ENCODE measurements at regions not wholly inside any gene's neighbourhood (a gene's known extent, or its start where the extent isn't known, plus 50 kb on each side); places are given as distances from the start of the nearest gene placed in this dataset.

- no peaks in the 10 kb centered on the region for H3K27me3 ChIP-seq
- intact Hi-C loops (cut with DNase I; ENCODE audit: low total_unique reads) (no loop called here), in situ Hi-C loops (cut with MboI; ENCODE audit: low pct_ligation_motif_present in 1 of 4, low pct_unique_long_range_greater_than_20kb in 1 of 4, low sequenced_read_pairs in 3 of 4) (loop anchor here in 1 of 4 donors (25.0 kb wide), 1 partner anchor 90 kb away; no protein-coding TSS in a partner anchor)
- no peak overlapping the region for H3K4me3 ChIP-seq
- no peaks in the 10 kb centered on the region for H3K36me3 ChIP-seq
- no peak overlapping the region for H3K27ac ChIP-seq
- 77 to 90% methylated on average over 4 of the region's 4 CpGs for WGBS, 2 donors (ENCODE audit: low coverage in 1 of 2)
- H3K9me3 ChIP-seq: no peaks in the 10 kb centered on the region
- DNase-seq: no peak
- TF ChIP-seq CTCF (IDR thresholded peaks at IDR 0.05): no peak
- TF ChIP-seq EP300 (IDR thresholded peaks at IDR 0.05; ENCODE audit: low read depth): no peak
- no peak for TF ChIP-seq POLR2AphosphoS5 (IDR thresholded peaks at IDR 0.05)
- no peak for TF ChIP-seq POLR2A (IDR thresholded peaks at IDR 0.05)
- no peaks in the 10 kb centered on the region for H3K4me1 ChIP-seq
Observed at GRCh38 chr7:96427143-96427542, 105.2 kb upstream of the SLC25A13 start.

DNA sequence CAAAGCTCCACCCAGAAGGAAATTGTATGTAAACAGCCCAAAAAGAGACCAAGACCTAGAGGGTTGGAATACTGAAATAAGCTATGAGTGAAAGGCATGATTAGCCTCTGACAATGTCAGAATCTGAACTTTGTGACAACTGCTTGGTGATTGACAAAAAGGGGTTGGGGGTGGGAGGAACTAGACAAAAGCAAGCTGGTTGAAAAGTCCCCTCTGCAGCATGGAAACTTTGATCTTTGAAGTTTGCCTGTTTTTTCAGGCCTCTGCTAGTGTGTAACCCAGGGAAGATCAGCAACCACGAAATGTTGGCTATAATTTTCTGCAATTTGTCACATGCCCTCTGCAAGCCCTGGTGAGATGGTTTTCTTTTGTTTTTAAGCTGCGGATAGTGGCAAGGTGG, 104.8 kb upstream of the SLC25A13 start:
- Histone ChIP-seq H3K4me3 (no peak overlapping the region), H3K27ac (no peak overlapping the region), H3K9me3 (no peaks in the 10 kb centered on the region), H3K27me3 (no peaks in the 10 kb centered on the region), H3K4me1 (no peaks in the 10 kb centered on the region), H3K36me3 (no peaks in the 10 kb centered on the region)
- 54 to 89% methylated on average over 2 of the region's 2 CpGs for WGBS, 2 donors (ENCODE audit: low coverage in 1 of 2)
- TF ChIP-seq POLR2A (IDR thresholded peaks at IDR 0.05) (no peak), EP300 (IDR thresholded peaks at IDR 0.05; ENCODE audit: low read depth) (no peak), CTCF (IDR thresholded peaks at IDR 0.05) (no peak), POLR2AphosphoS5 (IDR thresholded peaks at IDR 0.05) (no peak)
- intact Hi-C loops (cut with DNase I; ENCODE audit: low total_unique reads) (no loop called here), in situ Hi-C loops (cut with MboI; ENCODE audit: low pct_ligation_motif_present in 1 of 4, low pct_unique_long_range_greater_than_20kb in 1 of 4, low sequenced_read_pairs in 3 of 4) (loop anchor here in 1 of 4 donors (25.0 kb wide), 1 partner anchor 89 kb away; no protein-coding TSS in a partner anchor)
- no peak for DNase-seq

GRCh38 chr7:96426027-96426426, 104.1 kb upstream of the SLC25A13 start:
- no peaks in the 10 kb centered on the region for H3K36me3 ChIP-seq
- in situ Hi-C loops (cut with MboI; ENCODE audit: low pct_ligation_motif_present in 1 of 4, low pct_unique_long_range_greater_than_20kb in 1 of 4, low sequenced_read_pairs in 3 of 4) (loop anchor here in 1 of 4 donors (25.0 kb wide), 1 partner anchor 89 kb away; no protein-coding TSS in a partner anchor), intact Hi-C loops (cut with DNase I; ENCODE audit: low total_unique reads) (no loop called here)
- H3K4me3 ChIP-seq: no peak overlapping the region
- no peak overlapping the region for H3K27ac ChIP-seq
- DNase-seq: no peak
- TF ChIP-seq CTCF (IDR thresholded peaks at IDR 0.05): no peak
- TF ChIP-seq EP300 (IDR thresholded peaks at IDR 0.05; ENCODE audit: low read depth): no peak
- TF ChIP-seq POLR2AphosphoS5 (IDR thresholded peaks at IDR 0.05): no peak
- TF ChIP-seq POLR2A (IDR thresholded peaks at IDR 0.05): no peak
- no peaks in the 10 kb centered on the region for H3K27me3 ChIP-seq
- no peaks in the 10 kb centered on the region for H3K9me3 ChIP-seq
- WGBS, 2 donors (ENCODE audit: low coverage in 1 of 2): 71 to 82% methylated on average over 1 to 3 of the region's 3 CpGs
- no peaks in the 10 kb centered on the region for H3K4me1 ChIP-seq

- in situ Hi-C loops (cut with MboI; ENCODE audit: low pct_ligation_motif_present in 1 of 4, low pct_unique_long_range_greater_than_20kb in 1 of 4, low sequenced_read_pairs in 3 of 4): no loop called here
- Histone ChIP-seq H3K27me3 (no peaks in the 10 kb centered on the region), H3K4me1 (no peaks in the 10 kb centered on the region), H3K4me3 (no peak overlapping the region), H3K27ac (no peak overlapping the region), H3K9me3 (no peaks in the 10 kb centered on the region), H3K36me3 (no peaks in the 10 kb centered on the region)
- intact Hi-C loops (cut with DNase I; ENCODE audit: low total_unique reads): no loop called here
- WGBS, 2 donors (ENCODE audit: low coverage in 1 of 2): 73 to 80% methylated on average over 1 of the region's 1 CpG
- no peak for TF ChIP-seq EP300 (IDR thresholded peaks at IDR 0.05; ENCODE audit: low read depth)
- DNase-seq: no peak
Observed at GRCh38 chr7:96424411-96424810, 102.5 kb upstream of the SLC25A13 start.

DNA sequence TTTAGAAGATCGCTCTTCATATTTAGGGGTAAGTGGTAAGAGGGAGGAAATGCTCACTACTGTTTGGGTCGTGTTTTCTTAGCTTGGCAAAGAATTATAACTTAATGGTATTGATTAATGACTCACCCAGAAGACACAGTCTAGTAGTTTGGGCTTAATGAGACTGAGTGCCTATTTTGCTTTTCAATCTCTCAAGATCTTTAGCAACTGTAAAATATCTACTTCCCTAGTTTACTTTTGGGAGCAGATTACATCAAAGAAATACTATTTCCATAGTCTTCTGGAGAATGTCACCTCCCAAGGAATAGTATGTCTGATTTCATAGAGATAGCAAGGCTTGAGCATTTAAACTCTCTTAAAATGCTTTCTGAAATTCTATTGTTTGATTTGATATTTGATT, 100.5 kb upstream of the SLC25A13 start:
- Histone ChIP-seq H3K27ac (no peak overlapping the region), H3K9me3 (no peaks in the 10 kb centered on the region), H3K4me1 (no peaks in the 10 kb centered on the region), H3K4me3 (no peak overlapping the region), H3K27me3 (no peaks in the 10 kb centered on the region), H3K36me3 (no peaks in the 10 kb centered on the region)
- TF ChIP-seq POLR2AphosphoS5 (IDR thresholded peaks at IDR 0.05) (no peak), EP300 (IDR thresholded peaks at IDR 0.05; ENCODE audit: low read depth) (no peak)
- intact Hi-C loops (cut with DNase I; ENCODE audit: low total_unique reads) (no loop called here), in situ Hi-C loops (cut with MboI; ENCODE audit: low pct_ligation_motif_present in 1 of 4, low pct_unique_long_range_greater_than_20kb in 1 of 4, low sequenced_read_pairs in 3 of 4) (no loop called here)
- DNase-seq: no peak
- WGBS, 2 donors (ENCODE audit: low coverage in 1 of 2): 56 to 74% methylated on average over 2 of the region's 2 CpGs

Measured in transverse colon (tissue), 4 donors.